AG10803 (cell line): ENCODE measurements at regions not wholly inside any gene's neighbourhood (a gene's known extent, or its start where the extent isn't known, plus 50 kb on each side); places are given as distances from the start of the nearest gene placed in this dataset.
"Not testable (repeated sequence)": the region's sequence is repeated elsewhere in the genome, so short reads cannot be mapped to it uniquely, and the experiment has no call there.

Experiments
- DNase-seq: peaks from one replicate; pipeline ENCODE4 v3.0.0; 2010; ENCODE audit warnings: low read depth
- H3K4me3 ChIP-seq: 2 replicates; pipeline ENCODE4 v1.5.1; 2011; ENCODE audit warnings: mild to moderate bottlenecking, low read length, control low read depth
- CTCF ChIP-seq: conservative IDR thresholded peaks from 2 replicates; pipeline ENCODE4 v1.5.1; 2011; ENCODE audit warnings: mild to moderate bottlenecking, low read length, control low read depth, inconsistent platforms

- H3K4me3 ChIP-seq: no peak overlapping the region
- TF ChIP-seq CTCF: no peak
- no peak for DNase-seq
Observed at GRCh38 chr10:52946486-52946885, 173.9 kb upstream of the MBL2 start.

- not testable (repeated sequence) for DNase-seq, H3K4me3 ChIP-seq
Observed at GRCh38 chr10:52945521-52945920, 172.9 kb upstream of the MBL2 start.

- H3K4me3 ChIP-seq: no peak overlapping the region
- no peak for TF ChIP-seq CTCF
- no peak for DNase-seq
Observed at GRCh38 chr10:52940921-52941320, 168.3 kb upstream of the MBL2 start.

- no peak for DNase-seq
- no peak for TF ChIP-seq CTCF
- no peak overlapping the region for H3K4me3 ChIP-seq
Observed at GRCh38 chr10:52939894-52940293, 167.3 kb upstream of the MBL2 start.

GRCh38 chr10:52933748-52934147, 161.2 kb upstream of the MBL2 start:
- H3K4me3 ChIP-seq: no peak overlapping the region
- TF ChIP-seq CTCF: no peak
- DNase-seq: no peak

- no peak for DNase-seq
- no peak overlapping the region for H3K4me3 ChIP-seq
- no peak for TF ChIP-seq CTCF
Observed at GRCh38 chr10:52927678-52928077, 155.1 kb upstream of the MBL2 start.

GRCh38 chr10:52923520-52923919, 150.9 kb upstream of the MBL2 start:
- no peak for DNase-seq
- no peak overlapping the region for H3K4me3 ChIP-seq
- no peak for TF ChIP-seq CTCF

- no peak for DNase-seq
- no peak overlapping the region for H3K4me3 ChIP-seq
- TF ChIP-seq CTCF: no peak
Observed at GRCh38 chr10:52918714-52919305, 146.2 kb upstream of the MBL2 start.
